DLD1 (cell line): ENCODE measurements at regions not wholly inside any gene's neighbourhood (a gene's known extent, or its start where the extent isn't known, plus 50 kb on each side); places are given as distances from the start of the nearest gene placed in this dataset.
"Not testable (repeated sequence)": the region's sequence is repeated elsewhere in the genome, so short reads cannot be mapped to it uniquely, and the experiment has no call there.

Source experiments
- in situ Hi-C: cut with HindIII; loops from 2 replicates; pipeline ENCODE4 v1.10.0; 2017; ENCODE audit warnings: low sequenced_read_pairs

GRCh38 chr16:86878236-86879080, 300.1 kb downstream of the FOXL1 start:
- in situ Hi-C loops: no loop called here

DNA sequence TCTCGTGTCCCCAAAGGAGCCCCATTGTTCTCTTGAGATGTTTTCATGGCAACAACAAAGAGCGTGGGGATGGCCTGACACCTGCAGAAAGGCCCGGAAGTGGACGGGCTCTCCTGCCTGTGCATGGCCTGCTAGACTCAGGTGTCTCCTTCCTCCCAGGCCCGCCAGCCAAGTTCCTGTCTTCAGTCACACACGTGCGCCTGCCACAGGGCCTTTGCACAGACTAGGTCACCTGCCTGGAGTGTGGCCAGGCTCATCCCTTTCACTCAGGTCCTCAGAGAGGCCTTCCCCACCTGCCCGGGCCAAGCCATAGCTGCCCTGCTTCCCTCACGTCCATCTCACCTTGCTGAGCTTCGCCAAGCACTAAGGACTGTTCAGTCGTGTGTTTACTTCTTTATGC, 300.9 kb downstream of the FOXL1 start:
- in situ Hi-C loops: no loop called here

- in situ Hi-C loops: no loop called here
Observed at GRCh38 chr16:86880316-86881117, 302.2 kb downstream of the FOXL1 start.

- in situ Hi-C loops: no loop called here
Observed at GRCh38 chr16:86881118-86881510, 302.8 kb downstream of the FOXL1 start.

- in situ Hi-C loops: no loop called here
Observed at GRCh38 chr16:86881861-86882273, 303.5 kb downstream of the FOXL1 start.

DNA sequence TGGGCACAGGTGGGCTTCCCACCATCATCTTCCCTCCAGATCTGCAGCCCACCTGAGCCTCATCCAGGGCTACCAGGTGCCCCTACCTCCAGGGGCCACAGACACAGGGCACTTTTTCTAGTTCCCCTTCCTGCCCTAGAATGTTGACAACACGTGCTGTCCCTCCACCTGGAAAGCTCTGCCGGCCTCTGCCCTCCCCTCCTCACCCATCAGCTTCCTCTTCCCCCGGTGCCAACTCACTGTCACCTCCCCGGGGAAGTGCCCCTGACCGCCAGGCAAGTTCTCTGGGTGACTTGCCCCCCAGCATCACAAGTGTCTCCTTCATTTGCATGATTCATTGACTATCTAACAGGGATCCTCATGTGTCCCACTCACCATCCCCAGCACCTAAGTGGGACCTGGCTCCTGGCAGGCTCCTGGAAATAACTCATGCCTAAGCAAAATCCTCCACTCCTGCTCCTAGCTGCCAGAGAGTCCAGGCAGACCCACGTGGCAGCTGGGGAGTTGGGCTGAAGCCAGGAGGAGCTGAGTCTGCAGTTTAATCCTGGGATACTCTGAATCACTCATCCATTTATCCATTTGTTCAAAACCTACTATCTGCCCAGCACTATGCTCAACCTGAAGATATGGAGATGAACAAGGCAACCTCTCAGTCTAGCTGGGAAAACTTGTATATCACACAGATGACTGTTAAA, 304.4 kb downstream of the FOXL1 start:
- in situ Hi-C loops: no loop called here

- in situ Hi-C loops: no loop called here
Observed at GRCh38 chr16:86883583-86884389, 305.4 kb downstream of the FOXL1 start.

GRCh38 chr16:86884390-86884650, 306.0 kb downstream of the FOXL1 start:
- in situ Hi-C loops: no loop called here

GRCh38 chr16:86885139-86885538, 306.8 kb downstream of the FOXL1 start:
- in situ Hi-C loops: no loop called here

- in situ Hi-C loops: no loop called here
Observed at GRCh38 chr16:86886651-86887050, 308.3 kb downstream of the FOXL1 start.

- in situ Hi-C loops: no loop called here
Observed at GRCh38 chr16:86887416-86887815, 309.1 kb downstream of the FOXL1 start.

- in situ Hi-C loops: no loop called here
Observed at GRCh38 chr16:86888231-86889053, 310.1 kb downstream of the FOXL1 start.

- in situ Hi-C loops: not testable (repeated sequence)
Observed at GRCh38 chr16:86889054-86889366, 310.7 kb downstream of the FOXL1 start.

- in situ Hi-C loops: no loop called here
Observed at GRCh38 chr16:86889974-86890373, 311.6 kb downstream of the FOXL1 start.

- in situ Hi-C loops: no loop called here
Observed at GRCh38 chr16:86891121-86891520, 312.8 kb downstream of the FOXL1 start.

DNA sequence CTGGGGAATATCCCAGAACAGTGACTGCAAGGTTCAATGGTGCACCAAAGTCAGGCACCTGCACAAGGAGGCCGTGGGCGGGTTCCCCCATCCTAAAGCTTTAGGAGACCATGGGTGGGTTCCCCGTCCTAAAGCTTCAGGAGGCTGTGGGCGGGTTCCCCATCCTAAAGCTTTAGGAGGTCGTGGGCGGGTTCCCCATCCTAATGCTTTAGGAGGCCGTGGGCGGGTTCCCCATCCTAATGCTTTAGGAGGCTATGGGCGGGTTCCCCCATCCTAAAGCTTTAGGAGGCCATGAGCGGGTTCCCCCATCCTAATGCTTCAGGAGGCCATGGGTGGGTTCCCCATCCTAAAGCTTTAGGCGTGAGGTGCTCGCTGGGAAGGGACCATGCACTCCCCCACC, 313.3 kb downstream of the FOXL1 start:
- in situ Hi-C loops: no loop called here

GRCh38 chr16:86892509-86892908, 314.2 kb downstream of the FOXL1 start:
- in situ Hi-C loops: no loop called here

DNA sequence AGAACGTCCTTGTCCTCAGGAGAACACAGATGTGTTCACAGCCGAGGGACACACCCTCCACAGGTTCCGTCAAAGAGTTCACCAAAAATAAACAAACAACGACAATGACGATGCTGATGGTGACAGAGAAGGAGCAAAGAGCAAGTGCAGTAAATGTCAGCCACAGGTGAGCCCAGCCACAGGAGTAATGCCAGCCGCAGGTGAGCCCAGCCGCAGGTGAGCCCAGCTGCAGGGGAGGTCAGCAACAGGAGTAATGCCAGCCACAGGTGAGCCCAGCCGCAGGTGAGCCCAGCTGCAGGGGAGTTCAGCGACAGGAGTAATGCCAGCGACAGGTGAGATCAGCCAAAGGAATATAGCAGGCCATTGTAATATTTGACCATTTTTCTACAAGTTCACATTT, 315.2 kb downstream of the FOXL1 start:
- in situ Hi-C loops: no loop called here

DNA sequence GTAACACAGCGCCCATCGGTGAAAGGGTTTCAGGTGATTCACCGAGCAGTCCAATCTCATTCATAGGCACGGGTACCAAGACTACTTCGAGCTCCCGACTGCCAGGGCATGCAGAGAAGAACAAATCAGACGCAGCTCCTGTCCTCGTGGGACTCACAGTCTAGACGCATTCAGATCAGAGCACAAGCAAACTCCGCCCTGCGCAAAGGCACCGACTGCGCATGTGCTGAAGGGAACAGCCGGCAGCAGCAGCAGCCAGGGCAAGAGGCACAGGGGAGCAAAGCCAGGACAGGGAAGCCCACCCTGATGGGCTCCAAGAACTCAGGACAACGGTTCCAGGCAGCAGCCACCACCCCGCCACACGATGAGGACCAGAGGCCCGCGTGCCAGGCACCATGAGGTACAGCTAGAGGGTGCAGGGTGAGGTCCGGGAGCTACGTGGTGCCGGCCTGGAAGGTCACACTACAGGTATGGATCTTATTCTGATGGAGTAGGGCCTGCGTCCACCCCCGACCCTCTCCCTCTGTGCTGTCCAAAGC, 315.7 kb downstream of the FOXL1 start:
- in situ Hi-C loops: no loop called here

DNA sequence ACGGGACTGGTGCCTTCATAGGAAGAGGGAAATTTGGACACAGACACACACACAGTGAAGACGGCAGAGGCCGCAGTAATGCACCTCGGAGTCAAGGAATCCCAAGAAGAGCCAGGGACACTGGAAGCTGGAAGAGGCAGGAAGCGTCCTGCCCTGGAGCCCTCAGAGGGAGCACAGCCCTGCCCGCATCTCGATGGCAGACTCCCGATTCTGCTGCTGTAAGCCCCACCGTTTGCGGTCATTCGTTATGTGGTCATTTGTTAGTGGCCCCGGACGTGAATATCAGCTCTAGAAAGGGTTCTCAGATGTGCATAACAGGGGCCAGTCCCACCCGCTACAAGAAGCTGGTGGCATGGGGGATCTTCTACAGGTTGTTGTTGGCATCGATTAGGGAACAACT, 316.6 kb downstream of the FOXL1 start:
- in situ Hi-C loops: no loop called here
